Hematopoietic multipotent progenitor cell treated with erythropoietin and hydrocortisone succinate and interleukin-3 and kit ligand, for 6 days (in vitro differentiated cells): ENCODE measurements at regions not wholly inside any gene's neighbourhood (a gene's known extent, or its start where the extent isn't known, plus 50 kb on each side); places are given as distances from the start of the nearest gene placed in this dataset.

Source experiments
- DNase-seq: peaks from one replicate; pipeline ENCODE4 v3.0.0-alpha.2; 2015

DNA sequence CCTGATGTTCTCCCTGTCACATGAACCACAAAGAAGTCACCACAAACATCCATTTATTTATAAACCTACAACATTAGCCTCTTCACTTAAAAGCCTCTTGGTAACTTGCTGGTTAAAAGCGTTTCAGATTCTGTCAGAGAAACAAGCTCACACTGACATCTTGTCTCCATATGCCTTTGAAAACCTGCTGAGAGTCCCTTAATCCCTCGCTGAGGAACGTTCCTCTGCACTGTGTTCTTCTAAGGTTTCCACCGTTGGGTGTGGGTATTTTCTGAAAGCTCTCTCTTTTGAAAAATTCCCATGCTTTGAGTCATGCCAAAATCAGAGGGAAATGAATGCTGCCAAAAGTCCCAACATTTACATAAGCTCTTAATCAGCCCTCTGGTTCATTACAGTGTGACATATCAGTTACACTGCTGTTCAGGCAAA, 149.8 kb downstream of the CCDC34 start:
- DNase-seq, result no peak

DNA sequence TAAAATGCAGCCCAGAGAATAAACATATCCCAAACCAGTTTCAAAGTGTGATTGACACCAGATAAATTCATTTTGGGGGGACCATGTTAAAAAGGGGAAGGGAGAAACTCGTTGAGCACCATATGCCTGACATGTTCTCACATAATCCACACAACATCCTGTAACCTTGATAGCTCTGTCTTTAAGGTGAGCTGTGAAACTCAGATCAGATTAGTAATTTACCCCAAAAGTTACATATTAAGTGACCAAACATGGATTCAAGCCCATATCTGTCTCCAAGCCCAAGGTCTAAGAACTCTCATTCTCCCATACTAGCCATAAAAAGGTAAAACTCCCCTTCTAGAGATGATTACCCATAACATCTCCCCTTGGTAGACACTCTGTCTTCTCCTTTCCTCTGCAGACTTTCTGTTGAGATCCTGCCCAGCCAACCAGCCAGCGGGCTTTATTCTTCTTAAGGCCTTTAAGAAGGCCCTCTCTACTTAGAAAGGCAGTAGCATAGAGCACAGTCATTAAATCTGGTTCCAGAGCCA, 150.7 kb downstream of the CCDC34 start:
- no peak for DNase-seq

- DNase-seq, result peak; percentile 25
These were observed 151.5 kb downstream of the CCDC34 start for GRCh38 chr11:27211370-27212127.

DNA sequence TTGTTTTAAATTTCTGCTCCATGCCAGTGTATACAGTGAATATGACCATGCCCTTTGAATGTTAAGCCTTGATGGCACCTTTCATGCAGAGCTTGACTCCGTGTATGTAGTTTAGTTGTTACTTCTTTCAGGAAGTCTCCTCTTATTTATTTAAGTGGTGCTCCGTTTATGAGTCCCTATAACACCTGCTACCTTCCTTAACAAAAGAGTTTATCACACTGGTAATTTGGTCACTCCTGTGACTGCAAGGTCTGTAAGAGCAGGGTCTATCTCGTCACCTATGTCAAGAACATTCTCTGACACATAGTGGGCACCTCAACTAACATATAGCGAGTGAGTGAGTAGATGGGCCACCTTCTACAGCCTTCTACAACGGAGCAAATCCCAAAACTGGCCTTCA, 152.5 kb downstream of the CCDC34 start:
- DNase-seq, result no peak

- DNase-seq, result no peak
These were observed 153.4 kb downstream of the CCDC34 start for GRCh38 chr11:27209562-27210005.

GRCh38 chr11:27208846-27209245, 154.2 kb downstream of the CCDC34 start:
- no peak for DNase-seq

DNA sequence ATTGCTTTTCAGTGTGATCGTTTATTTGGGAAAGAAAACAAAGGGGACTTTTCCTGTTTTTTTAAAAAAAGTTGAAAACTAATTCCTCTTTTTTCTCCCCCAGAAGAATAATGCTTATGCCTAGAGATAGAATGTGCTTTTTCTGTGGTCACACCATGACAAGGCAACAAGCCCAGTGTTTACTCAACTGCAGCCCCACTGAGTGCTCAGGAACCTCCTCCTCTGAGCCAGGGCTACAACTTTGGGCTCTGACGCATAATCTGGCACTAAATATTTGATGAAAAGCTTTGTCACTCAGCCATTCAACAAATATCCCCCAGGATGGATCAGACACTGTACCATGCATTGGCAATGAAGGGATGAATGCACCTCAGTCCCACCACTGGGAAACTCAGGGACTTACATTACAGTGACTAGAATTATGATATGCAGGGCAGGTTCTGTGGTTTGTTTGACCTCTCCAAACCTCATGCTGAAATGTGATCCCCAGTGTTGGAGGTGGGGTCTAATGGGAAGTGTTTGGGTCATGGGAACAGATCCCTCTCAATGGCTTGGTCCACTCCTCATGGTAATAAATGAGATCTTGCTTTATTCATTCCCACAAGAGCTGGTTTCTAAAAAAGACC, 155.9 kb downstream of the CCDC34 start:
- no peak for DNase-seq

GRCh38 chr11:27205779-27206570, 157.0 kb downstream of the CCDC34 start:
- DNase-seq, result no peak

DNA sequence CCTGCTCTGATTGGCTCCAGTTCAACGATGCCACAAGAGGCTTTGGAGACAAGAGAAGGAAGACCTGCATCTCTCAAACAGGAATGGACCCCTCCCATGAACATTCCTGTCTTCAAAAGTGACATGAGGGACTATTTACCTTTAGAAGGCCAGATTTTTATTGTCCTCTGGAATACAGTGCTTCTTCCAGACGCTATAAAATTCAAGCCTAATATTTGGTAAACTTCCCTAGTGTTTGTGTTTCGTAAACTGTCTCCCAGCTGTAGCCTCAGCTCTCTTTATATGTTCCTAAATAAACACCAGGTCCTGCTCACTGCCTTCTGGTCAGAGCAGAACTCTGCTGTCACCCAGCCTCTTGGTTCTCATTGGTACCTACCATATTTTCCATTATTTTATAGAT, 157.8 kb downstream of the CCDC34 start:
- DNase-seq, result no peak

DNA sequence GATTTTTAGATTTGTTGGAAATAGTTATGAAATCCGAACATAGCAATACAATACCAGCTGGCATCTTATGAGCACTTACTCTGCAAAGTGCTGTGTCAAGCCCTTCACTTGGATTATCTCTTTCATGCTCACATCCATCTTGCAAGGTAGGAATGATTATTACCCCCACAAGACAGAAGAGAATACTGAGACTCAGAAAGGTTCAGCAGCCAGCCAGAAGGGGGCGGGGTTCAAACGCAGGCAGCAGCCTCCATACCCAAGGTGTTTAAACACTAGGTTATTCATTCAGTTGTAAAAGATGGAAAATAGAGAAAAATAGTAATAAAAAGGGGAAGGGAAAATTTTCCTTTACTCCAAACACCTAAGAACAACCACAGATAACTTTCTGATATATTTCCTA, 158.5 kb downstream of the CCDC34 start:
- DNase-seq, result peak; percentile 46

- DNase-seq, result no peak
These were observed 159.9 kb downstream of the CCDC34 start for GRCh38 chr11:27203077-27203647.

GRCh38 chr11:27201454-27202302, 161.1 kb downstream of the BBOX1 start:
- peak; percentile 55 for DNase-seq

DNA sequence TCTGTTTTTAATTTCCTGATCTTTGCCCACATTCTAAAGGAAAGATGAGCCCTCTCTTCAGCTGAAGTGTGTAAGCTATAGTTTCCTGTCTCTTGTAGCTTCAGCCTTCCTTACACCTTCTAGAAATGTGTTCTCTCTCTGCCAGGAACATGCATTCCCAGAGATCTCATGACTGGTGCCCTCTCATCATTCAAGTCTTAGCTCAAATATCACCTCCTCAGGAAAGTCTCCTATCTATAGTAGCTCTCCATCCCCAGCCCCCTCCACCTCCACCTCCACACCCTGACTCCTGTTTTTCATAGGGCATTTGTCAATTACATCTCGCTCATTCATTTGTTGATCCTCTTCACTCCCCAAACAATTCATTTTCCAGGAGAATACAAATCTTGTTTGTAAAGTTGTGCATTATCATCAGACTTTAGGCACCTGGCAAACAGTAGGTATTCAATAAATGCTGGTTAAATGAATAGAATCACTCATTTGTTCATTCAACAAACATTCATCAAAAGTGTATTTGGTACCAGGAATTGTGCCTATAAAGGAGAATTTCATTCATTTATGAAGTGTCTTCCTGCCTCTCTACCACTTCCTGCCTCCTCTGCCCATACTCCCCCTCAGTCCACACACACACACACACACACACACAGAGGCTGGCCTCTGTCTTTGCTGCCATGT, 160.3 kb downstream of the BBOX1 start:
- DNase-seq, result no peak

DNA sequence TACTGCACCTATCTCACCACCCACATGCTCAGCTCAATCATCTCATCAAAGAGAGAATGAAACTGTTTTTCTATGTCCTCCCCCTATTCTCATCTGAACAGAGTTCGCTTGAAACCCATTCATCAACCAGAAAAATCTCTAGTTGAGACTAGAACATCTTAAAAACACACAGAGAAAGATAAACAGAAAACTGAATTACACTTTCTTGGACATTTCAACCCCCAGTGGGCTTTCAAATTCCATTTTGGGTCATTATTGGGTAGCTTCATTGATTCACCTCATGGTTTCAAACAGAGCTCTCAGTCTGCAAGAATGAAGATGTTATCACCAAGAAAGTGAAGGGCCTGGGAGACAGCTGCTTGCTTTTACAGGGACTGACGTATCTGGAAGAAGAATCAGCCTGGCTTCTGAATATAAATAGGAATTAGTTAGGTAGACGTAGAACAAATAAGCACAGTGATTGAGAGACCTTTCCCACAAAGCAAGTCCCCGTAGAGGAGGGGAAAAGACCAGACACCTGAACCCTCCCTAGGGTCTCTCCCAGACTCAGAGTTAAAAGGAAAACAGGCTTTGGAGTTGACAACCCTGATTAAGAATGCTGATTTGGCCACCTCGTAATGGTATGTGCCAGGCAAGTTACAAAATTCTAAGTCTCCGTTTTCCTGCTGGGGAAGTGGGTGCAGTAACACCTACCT, 155.7 kb downstream of the BBOX1 start:
- DNase-seq, result no peak

DNA sequence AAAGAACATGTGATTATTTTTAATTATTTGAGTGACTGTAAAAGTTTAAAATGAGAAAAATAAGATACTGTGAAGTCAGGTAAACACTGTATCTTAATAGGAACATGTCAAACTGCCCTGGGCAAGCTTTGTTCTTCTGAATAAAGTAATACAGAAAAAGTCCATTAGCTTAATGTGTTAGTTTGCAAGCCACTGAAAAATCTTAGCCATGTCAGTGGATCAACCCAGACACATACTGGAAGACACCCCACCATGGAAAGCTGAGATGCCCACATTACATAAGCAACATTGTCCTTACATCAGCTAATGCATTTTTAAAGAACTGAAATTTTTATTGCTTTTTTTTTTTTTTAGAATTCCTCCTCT, 155.2 kb downstream of the BBOX1 start:
- DNase-seq, result no peak

DNA sequence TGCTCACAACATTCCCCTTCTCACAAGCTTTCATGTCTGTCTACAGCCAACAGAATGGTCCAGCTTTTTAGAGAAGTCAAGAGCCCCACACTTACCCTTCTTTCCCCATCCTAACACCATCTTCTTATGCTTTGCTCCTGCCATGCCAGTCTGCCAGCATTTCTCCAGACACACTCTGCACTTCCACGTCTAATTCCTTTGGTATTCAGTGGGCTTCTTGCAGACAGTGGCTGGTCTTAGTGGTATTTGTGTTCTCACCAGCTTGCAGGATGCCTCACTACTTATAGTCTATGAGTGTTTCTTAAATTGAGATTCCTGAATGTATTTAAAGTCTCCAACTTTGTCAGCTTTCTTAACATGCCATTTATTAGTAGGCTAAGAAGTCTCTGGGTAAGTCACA, 154.4 kb downstream of the BBOX1 start:
- no peak for DNase-seq

- DNase-seq, result no peak
These were observed 153.0 kb downstream of the BBOX1 start for GRCh38 chr11:27193434-27194225.

GRCh38 chr11:27192184-27192583, 151.6 kb downstream of the BBOX1 start:
- DNase-seq, result no peak

- no peak for DNase-seq
These were observed 151.0 kb downstream of the BBOX1 start for GRCh38 chr11:27191639-27192038.

DNA sequence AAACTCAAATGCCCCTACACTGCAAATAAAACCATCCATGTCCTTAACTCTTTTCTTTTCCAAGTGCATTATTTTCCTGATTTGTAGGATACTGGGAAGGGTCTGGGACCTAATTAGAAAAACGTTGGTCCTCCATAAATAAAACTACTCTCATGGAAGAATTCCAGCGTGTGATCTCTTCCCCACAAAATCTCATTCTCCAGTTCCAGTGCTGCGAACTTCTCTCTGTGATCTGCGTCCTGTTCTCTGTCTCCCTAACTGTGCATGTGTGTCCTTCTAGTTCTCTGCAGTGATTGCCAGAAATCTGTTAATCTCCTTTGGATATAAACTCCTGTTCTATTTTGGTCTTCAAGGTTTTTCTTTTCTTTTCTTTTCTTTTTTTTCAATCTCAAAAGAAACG, 148.1 kb downstream of the BBOX1 start:
- no peak for DNase-seq
